PFSK-1 (cell line): ENCODE measurements at regions not wholly inside any gene's neighbourhood (a gene's known extent, or its start where the extent isn't known, plus 50 kb on each side); places are given as distances from the start of the nearest gene placed in this dataset.

Experiments used
- POLR2AphosphoS5 ChIP-seq: IDR thresholded peaks from 2 replicates; pipeline ENCODE4 v1.6.1; 2012; ENCODE audit warnings: low read depth, mild to moderate bottlenecking, control low read depth, low read length, moderate library complexity
- TAF1 ChIP-seq: IDR thresholded peaks from 2 replicates; pipeline ENCODE4 v1.6.1; 2012; ENCODE audit warnings: low read length, control low read depth, borderline replicate concordance; ENCODE audit not compliant: insufficient read depth

- TF ChIP-seq POLR2AphosphoS5 (no peak), TAF1 (no peak)
Measured at GRCh38 chr2:11984316-11985158, 238.1 kb downstream of the LPIN1 start.
